ENCODE measurements at regions not wholly inside any gene's neighbourhood (a gene's known extent, or its start where the extent isn't known, plus 50 kb on each side); places are given as distances from the start of the nearest gene placed in this dataset.

- H3K4me2 ChIP-seq (ENCODE audit: control insufficient read depth, extremely low read depth, insufficient read depth, low read depth, low read length): no peak overlapping the region
- TF ChIP-seq EZH2 (IDR thresholded peaks at IDR 0.05; ENCODE audit: low read length): no peak
- TF ChIP-seq, protein P1, sequence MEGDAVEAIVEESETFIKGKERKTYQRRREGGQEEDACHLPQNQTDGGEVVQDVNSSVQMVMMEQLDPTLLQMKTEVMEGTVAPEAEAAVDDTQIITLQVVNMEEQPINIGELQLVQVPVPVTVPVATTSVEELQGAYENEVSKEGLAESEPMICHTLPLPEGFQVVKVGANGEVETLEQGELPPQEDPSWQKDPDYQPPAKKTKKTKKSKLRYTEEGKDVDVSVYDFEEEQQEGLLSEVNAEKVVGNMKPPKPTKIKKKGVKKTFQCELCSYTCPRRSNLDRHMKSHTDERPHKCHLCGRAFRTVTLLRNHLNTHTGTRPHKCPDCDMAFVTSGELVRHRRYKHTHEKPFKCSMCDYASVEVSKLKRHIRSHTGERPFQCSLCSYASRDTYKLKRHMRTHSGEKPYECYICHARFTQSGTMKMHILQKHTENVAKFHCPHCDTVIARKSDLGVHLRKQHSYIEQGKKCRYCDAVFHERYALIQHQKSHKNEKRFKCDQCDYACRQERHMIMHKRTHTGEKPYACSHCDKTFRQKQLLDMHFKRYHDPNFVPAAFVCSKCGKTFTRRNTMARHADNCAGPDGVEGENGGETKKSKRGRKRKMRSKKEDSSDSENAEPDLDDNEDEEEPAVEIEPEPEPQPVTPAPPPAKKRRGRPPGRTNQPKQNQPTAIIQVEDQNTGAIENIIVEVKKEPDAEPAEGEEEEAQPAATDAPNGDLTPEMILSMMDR (optimal IDR thresholded peaks at IDR 0.05 in 1 of 3, IDR thresholded peaks at IDR 0.05 in 1 of 3, conservative IDR thresholded peaks at IDR 0.05 in 1 of 3; ENCODE audit: extremely low read depth in 1 of 3, insufficient read depth in 2 of 3, low read length in 3 of 3): no peak
- peak overlapping the region; percentile 27 for H3K27ac ChIP-seq (ENCODE audit: control insufficient read depth, insufficient read depth, low read length)
- H3K36me3 ChIP-seq (ENCODE audit: control insufficient read depth in 2 of 2, extremely low read depth in 1 of 2, insufficient read depth in 2 of 2, low read length in 2 of 2): no peaks in the 10 kb centered on the region
- no peaks in the 10 kb centered on the region for H3K79me2 ChIP-seq (ENCODE audit: control insufficient read depth, insufficient read depth, low read length)
- H3K9me3 ChIP-seq (ENCODE audit: control insufficient read depth, low read depth, low read length): no peaks in the 10 kb centered on the region
- H4K20me1 ChIP-seq (ENCODE audit: control insufficient read depth, extremely low read depth, insufficient read depth, low read length): no peaks in the 10 kb centered on the region
- no peaks in the 10 kb centered on the region for H3K9me1 ChIP-seq (ENCODE audit: control insufficient read depth, extremely low read depth, insufficient read depth, low read length)
- FAIRE-seq (no peak), DNase-seq (ENCODE audit: low read depth, low spot score) (no peak)
- no peak overlapping the region for H2AFZ ChIP-seq (ENCODE audit: control insufficient read depth, low read length)
- no peaks in the 10 kb centered on the region for H3K27me3 ChIP-seq (ENCODE audit: control insufficient read depth, extremely low read depth, insufficient read depth, low read length)
- dilution Hi-C loops (cut with MboI; ENCODE audit: extremely low pct_ligation_motif_present, low sequenced_read_pairs): no loop called here
- H3K9ac ChIP-seq (ENCODE audit: control insufficient read depth, extremely low read depth, insufficient read depth, low read length): no peak overlapping the region
- H3K4me3 ChIP-seq (ENCODE audit: control insufficient read depth in 2 of 3, extremely low read depth in 1 of 3, insufficient read depth in 2 of 3, low read depth in 1 of 3, low read length in 3 of 3): no peak overlapping the region
- peaks cover 13% of the 10 kb centered on the region for H3K4me1 ChIP-seq (ENCODE audit: control insufficient read depth, extremely low read depth, insufficient read depth, low read length)
These were observed 120.1 kb upstream of the TSLP start for GRCh38 chr5:110951373-110951791.

GRCh38 chr5:110956280-110956912 is 115.1 kb upstream of the TSLP start:
- Histone ChIP-seq H3K4me3 (ENCODE audit: control insufficient read depth in 2 of 3, extremely low read depth in 1 of 3, insufficient read depth in 2 of 3, low read depth in 1 of 3, low read length in 3 of 3) (no peak overlapping the region), H3K27me3 (ENCODE audit: control insufficient read depth, extremely low read depth, insufficient read depth, low read length) (no peaks in the 10 kb centered on the region), H3K9ac (ENCODE audit: control insufficient read depth, extremely low read depth, insufficient read depth, low read length) (no peak overlapping the region), H3K9me1 (ENCODE audit: control insufficient read depth, extremely low read depth, insufficient read depth, low read length) (no peaks in the 10 kb centered on the region), H3K4me2 (ENCODE audit: control insufficient read depth, extremely low read depth, insufficient read depth, low read depth, low read length) (no peak overlapping the region), H3K79me2 (ENCODE audit: control insufficient read depth, insufficient read depth, low read length) (no peaks in the 10 kb centered on the region), H3K36me3 (ENCODE audit: control insufficient read depth in 2 of 2, extremely low read depth in 1 of 2, insufficient read depth in 2 of 2, low read length in 2 of 2) (no peaks in the 10 kb centered on the region), H3K27ac (ENCODE audit: control insufficient read depth, insufficient read depth, low read length) (no peak overlapping the region), H3K4me1 (ENCODE audit: control insufficient read depth, extremely low read depth, insufficient read depth, low read length) (peaks cover 19% of the 10 kb centered on the region), H4K20me1 (ENCODE audit: control insufficient read depth, extremely low read depth, insufficient read depth, low read length) (no peaks in the 10 kb centered on the region), H2AFZ (ENCODE audit: control insufficient read depth, low read length) (no peak overlapping the region), H3K9me3 (ENCODE audit: control insufficient read depth, low read depth, low read length) (no peaks in the 10 kb centered on the region)
- no peak for DNase-seq (ENCODE audit: low read depth, low spot score)
- TF ChIP-seq EZH2 (IDR thresholded peaks at IDR 0.05; ENCODE audit: low read length): no peak
- TF ChIP-seq, protein P1 (optimal IDR thresholded peaks at IDR 0.05 in 1 of 3, IDR thresholded peaks at IDR 0.05 in 1 of 3, conservative IDR thresholded peaks at IDR 0.05 in 1 of 3; ENCODE audit: extremely low read depth in 1 of 3, insufficient read depth in 2 of 3, low read length in 3 of 3): no peak
- FAIRE-seq: no peak
- dilution Hi-C loops (cut with MboI; ENCODE audit: extremely low pct_ligation_motif_present, low sequenced_read_pairs): no loop called here
